Parathyroid adenoma (tissue), 2 donors: ENCODE measurements at regions not wholly inside any gene's neighbourhood (a gene's known extent, or its start where the extent isn't known, plus 50 kb on each side); places are given as distances from the start of the nearest gene placed in this dataset.

Source experiments
- H2AFZ ChIP-seq: fragments of 300-600 bp; sonication (generic); one replicate; pipeline ENCODE4 v1.7.0; 2017; ENCODE audit warnings: antibody characterized with exemption, mild to moderate bottlenecking
- H3K27ac ChIP-seq: fragments of 300-600 bp; sonication (generic); one replicate; pipeline ENCODE4 v1.7.0; 2017
- H3K27me3 ChIP-seq: fragments of 300-600 bp; sonication (generic); one replicate; pipeline ENCODE4 v1.7.0; 2017; ENCODE audit warnings: low read length; ENCODE audit not compliant: control insufficient read depth, insufficient read depth
- H3K36me3 ChIP-seq: fragments of 300-600 bp; sonication (generic); one replicate; pipeline ENCODE4 v1.7.0; 2017; ENCODE audit warnings: low read length; ENCODE audit not compliant: control insufficient read depth, insufficient read depth
- H3K4me1 ChIP-seq: fragments of 300-600 bp; sonication (generic); one replicate; pipeline ENCODE4 v1.7.0; 2017; ENCODE audit warnings: control low read depth
- H3K4me2 ChIP-seq: fragments of 300-600 bp; sonication (generic); one replicate; pipeline ENCODE4 v1.7.0; 2017; ENCODE audit warnings: low read length
- H3K4me3 ChIP-seq: fragments of 300-600 bp; sonication (generic); one replicate; pipeline ENCODE4 v1.7.0; 2017; ENCODE audit warnings: low read depth, low read length
- H3K79me2 ChIP-seq: fragments of 300-600 bp; sonication (generic); one replicate; pipeline ENCODE4 v1.7.0; 2017; ENCODE audit warnings: control low read depth
- H3K9ac ChIP-seq: fragments of 300-600 bp; sonication (generic); one replicate; pipeline ENCODE4 v1.7.0; 2017; ENCODE audit warnings: mild to moderate bottlenecking
- H3K9me3 ChIP-seq: fragments of 300-600 bp; sonication (generic); one replicate; pipeline ENCODE4 v1.7.0; 2017; ENCODE audit warnings: low read length; ENCODE audit not compliant: control insufficient read depth
- TF ChIP-seq, protein P1 (sequence below): fragments of 300-600 bp; sonication (generic); IDR thresholded peaks from one replicate; pipeline ENCODE4 v1.7.0; 2017; ENCODE audit warnings: antibody characterized with exemption, mild to moderate bottlenecking
- donor health status: primary hyperparathyroidism.

DNA sequence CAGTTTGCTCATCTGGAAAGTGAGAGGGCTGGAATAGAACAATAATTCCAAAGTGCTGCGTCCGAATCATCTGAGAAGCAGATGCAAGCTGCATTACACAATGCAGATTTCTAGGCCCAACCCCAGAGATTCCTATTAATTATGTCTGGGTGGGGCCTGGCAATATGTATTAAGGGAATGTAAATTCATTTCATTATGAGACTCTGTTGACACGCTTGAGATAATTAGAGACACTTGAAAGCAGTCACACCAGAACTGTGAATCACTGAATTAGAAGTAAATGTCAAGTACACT is 54.7 kb upstream of the HK2 start:
- TF ChIP-seq, protein P1, sequence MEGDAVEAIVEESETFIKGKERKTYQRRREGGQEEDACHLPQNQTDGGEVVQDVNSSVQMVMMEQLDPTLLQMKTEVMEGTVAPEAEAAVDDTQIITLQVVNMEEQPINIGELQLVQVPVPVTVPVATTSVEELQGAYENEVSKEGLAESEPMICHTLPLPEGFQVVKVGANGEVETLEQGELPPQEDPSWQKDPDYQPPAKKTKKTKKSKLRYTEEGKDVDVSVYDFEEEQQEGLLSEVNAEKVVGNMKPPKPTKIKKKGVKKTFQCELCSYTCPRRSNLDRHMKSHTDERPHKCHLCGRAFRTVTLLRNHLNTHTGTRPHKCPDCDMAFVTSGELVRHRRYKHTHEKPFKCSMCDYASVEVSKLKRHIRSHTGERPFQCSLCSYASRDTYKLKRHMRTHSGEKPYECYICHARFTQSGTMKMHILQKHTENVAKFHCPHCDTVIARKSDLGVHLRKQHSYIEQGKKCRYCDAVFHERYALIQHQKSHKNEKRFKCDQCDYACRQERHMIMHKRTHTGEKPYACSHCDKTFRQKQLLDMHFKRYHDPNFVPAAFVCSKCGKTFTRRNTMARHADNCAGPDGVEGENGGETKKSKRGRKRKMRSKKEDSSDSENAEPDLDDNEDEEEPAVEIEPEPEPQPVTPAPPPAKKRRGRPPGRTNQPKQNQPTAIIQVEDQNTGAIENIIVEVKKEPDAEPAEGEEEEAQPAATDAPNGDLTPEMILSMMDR = no peak
- H3K4me1 ChIP-seq = no peaks in the 10 kb centered on the region
- no peak overlapping the region for H2AFZ ChIP-seq
- H3K4me2 ChIP-seq = no peak overlapping the region
- H3K79me2 ChIP-seq = no peaks in the 10 kb centered on the region
- no peak overlapping the region for H3K27ac ChIP-seq
- H3K4me3 ChIP-seq = no peak overlapping the region
- H3K9ac ChIP-seq = no peak overlapping the region
- H3K27me3 ChIP-seq = no peaks in the 10 kb centered on the region
- no peaks in the 10 kb centered on the region for H3K9me3 ChIP-seq
- H3K36me3 ChIP-seq = no peaks in the 10 kb centered on the region

DNA sequence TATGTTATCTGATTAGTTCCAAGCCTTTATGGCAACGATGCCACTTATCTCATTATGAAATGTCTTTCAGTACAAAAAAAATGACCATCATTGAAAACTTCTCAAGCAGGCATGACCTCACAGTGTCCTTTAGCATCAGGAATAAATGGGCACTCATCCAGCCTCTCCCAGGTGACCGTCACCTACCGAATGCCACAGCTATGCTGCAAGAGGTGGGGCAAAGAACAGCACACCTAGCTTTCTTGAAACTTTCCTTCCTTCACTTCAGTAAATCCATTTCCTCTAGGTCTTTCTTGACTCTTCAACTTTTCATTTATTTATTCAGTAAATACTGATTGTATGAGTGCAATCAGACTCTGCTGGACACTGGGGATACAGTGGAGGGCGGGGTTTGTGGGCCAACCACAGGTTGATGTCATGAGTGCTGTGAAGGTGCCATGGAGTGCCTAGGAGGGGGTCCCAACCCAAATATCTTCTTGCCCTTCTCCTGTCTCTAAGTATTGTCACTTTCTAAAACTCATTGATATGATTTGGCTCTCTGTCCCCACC is 54.3 kb upstream of the HK2 start:
- TF ChIP-seq, protein P1 = no peak
- Histone ChIP-seq H3K36me3 (no peaks in the 10 kb centered on the region), H3K9me3 (no peaks in the 10 kb centered on the region), H3K4me2 (no peak overlapping the region), H3K4me3 (no peak overlapping the region), H3K27me3 (no peaks in the 10 kb centered on the region), H3K27ac (no peak overlapping the region), H3K79me2 (no peaks in the 10 kb centered on the region), H2AFZ (no peak overlapping the region), H3K4me1 (no peaks in the 10 kb centered on the region), H3K9ac (no peak overlapping the region)
